GM23248 (cell line): ENCODE measurements at regions not wholly inside any gene's neighbourhood (a gene's known extent, or its start where the extent isn't known, plus 50 kb on each side); places are given as distances from the start of the nearest gene placed in this dataset.

Experiments used
- EZH2 ChIP-seq: fragments of 200-600 bp; sonication (generic); IDR thresholded peaks from 2 replicates; pipeline ENCODE4 v1.6.1; 2018; ENCODE audit warnings: antibody characterized with exemption, mild to moderate bottlenecking; ENCODE audit not compliant: insufficient read depth, poor library complexity, severe bottlenecking
- EZH2phosphoT487 ChIP-seq: fragments of 200-600 bp; sonication (generic); IDR thresholded peaks from 2 replicates; pipeline ENCODE4 v1.6.1; 2018; ENCODE audit warnings: antibody characterized with exemption, moderate library complexity, mild to moderate bottlenecking, low read depth; ENCODE audit not compliant: insufficient read depth

DNA sequence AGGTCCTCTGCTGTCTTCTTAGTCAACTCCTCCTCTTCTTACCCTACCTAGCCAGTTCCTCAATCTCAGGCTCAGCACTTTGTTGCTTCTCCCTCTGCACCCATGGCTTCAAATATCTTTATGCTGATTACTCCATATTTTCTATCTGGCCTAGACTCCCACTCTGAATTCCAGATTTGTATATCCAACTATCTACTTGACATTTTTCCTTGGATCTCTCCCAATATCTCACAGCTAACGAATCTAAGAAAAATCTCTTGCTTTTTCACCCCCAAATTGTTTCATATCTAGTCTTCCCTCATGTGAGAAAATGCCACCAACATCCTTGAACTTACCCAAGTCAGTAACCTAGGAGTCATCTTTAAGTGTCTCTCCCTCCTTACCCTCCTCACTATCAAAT lies 176.4 kb upstream of the ERCC4 start:
- TF ChIP-seq EZH2: no peak
- TF ChIP-seq EZH2phosphoT487: no peak
